ENCODE measurements at regions not wholly inside any gene's neighbourhood (a gene's known extent, or its start where the extent isn't known, plus 50 kb on each side); places are given as distances from the start of the nearest gene placed in this dataset.
A peak's percentile ranks its signal among the peaks of the same experiment; 100 is the strongest.

DNA sequence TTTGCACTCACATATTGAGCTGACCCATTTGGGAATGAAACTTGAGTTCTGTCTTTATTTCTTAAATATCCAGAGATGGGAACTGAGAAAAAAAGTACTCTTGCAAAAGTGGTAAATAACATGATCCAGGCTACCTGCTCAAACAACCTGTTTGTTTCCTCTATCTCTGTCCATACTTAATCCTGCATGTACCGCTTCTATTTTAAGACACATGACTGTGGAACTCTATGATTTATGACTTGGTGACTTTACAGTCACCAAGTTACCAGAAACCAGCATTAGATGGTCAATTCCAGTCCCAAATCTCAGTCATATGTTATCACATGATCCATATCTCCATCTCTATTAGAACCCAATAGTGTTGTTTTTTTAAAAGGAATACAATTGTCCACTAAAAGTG is 606.7 kb downstream of the EPHA5 start:
- Histone ChIP-seq H3K36me3 (no peaks in the 10 kb centered on the region), H3K4me3 (replicated peaks in 1 of 3) (no peak overlapping the region), H3K27me3 (no peaks in the 10 kb centered on the region), H3K9me3 (no peaks in the 10 kb centered on the region), H3K27ac (no peak overlapping the region), H3K4me1 (no peaks in the 10 kb centered on the region)
- 97% methylated on average over 1 of the region's 1 CpG for WGBS, 2 donors
- no peak for DNase-seq
- intact Hi-C loops (cut with DNase I): no loop called here
- TF ChIP-seq, protein P1, sequence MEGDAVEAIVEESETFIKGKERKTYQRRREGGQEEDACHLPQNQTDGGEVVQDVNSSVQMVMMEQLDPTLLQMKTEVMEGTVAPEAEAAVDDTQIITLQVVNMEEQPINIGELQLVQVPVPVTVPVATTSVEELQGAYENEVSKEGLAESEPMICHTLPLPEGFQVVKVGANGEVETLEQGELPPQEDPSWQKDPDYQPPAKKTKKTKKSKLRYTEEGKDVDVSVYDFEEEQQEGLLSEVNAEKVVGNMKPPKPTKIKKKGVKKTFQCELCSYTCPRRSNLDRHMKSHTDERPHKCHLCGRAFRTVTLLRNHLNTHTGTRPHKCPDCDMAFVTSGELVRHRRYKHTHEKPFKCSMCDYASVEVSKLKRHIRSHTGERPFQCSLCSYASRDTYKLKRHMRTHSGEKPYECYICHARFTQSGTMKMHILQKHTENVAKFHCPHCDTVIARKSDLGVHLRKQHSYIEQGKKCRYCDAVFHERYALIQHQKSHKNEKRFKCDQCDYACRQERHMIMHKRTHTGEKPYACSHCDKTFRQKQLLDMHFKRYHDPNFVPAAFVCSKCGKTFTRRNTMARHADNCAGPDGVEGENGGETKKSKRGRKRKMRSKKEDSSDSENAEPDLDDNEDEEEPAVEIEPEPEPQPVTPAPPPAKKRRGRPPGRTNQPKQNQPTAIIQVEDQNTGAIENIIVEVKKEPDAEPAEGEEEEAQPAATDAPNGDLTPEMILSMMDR (IDR thresholded peaks at IDR 0.05): no peak
- TF ChIP-seq POLR2A (IDR thresholded peaks at IDR 0.05): no peak

DNA sequence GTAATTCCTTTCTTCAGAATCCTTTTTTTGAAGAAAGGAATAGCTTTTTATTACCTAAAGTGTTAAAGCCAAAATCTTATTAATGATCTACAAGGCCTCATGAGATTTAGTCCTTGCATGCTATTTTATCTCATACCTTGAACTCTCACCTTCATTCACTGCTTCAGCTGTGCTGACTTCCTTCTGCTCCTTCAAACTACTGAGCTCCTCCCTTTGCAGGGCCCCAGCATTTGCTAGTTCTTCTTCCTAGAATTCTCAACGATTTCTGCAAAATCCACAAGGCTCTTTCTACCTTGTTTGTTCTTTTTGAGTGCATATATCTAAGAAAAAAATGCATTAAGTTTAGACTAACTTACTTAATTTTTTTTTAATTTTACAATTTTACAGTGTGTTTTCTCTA is 619.5 kb downstream of the EPHA5 start:
- DNase-seq: no peak
- no peaks in the 10 kb centered on the region for H3K9me3 ChIP-seq
- TF ChIP-seq POLR2A (IDR thresholded peaks at IDR 0.05): no peak
- TF ChIP-seq, protein P1 (IDR thresholded peaks at IDR 0.05): no peak
- no peak overlapping the region for H3K4me3 ChIP-seq (replicated peaks in 1 of 3)
- no peak overlapping the region for H3K27ac ChIP-seq
- WGBS, 2 donors: 2 to 7% methylated on average over 1 of the region's 1 CpG
- no peaks in the 10 kb centered on the region for H3K27me3 ChIP-seq
- H3K36me3 ChIP-seq: no peaks in the 10 kb centered on the region
- H3K4me1 ChIP-seq: peaks cover 4 to 8% of the 10 kb centered on the region in 2 donors
- intact Hi-C loops (cut with DNase I): no loop called here

DNA sequence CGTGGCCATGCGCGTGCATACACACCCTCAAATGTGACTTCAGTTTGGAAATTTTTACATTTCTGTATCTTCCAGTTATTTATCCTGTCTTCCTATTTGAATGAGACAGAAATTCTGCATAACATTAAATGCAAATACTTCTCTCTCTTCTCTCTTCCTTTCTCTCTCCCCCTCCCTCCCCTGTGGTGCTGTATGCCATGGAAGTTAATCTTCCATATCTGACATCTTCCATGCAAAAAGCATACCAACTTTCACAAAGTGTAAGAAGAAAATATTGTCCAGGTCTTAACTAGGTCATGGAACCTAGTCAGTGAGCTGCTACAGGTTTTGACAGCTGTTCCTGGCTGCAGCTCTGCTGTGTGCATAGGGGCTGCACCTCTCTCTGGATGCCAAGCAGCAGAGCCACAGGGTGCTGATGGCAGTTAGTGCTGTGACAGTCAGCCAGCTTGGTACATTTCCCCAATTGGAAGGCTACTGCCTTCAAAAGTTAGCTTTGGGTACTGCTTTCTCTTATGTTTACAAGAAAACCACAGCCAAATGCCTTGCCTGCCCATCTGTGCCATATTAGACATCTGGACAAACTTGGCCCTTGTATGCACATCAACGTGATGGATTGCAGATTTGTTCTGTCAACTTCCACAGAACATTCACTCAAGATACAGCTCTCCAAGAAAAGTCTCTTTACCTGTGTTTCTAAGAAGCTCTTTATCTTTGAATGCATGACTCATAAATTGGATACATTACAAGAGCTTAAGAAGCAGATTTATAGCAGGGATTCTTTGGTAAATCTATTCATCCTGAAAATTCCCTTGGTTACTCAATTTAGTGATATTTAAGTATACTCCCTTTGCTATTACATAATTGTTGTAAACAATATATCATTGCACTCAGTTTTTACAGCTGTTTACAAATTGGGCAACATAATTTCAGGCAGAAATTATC is 623.8 kb downstream of the EPHA5 start:
- Histone ChIP-seq H3K4me1 (peaks cover 4 to 8% of the 10 kb centered on the region in 2 donors), H3K4me3 (replicated peaks in 1 of 3) (no peak overlapping the region), H3K27me3 (no peaks in the 10 kb centered on the region), H3K27ac (no peak overlapping the region), H3K9me3 (no peaks in the 10 kb centered on the region), H3K36me3 (no peaks in the 10 kb centered on the region)
- no peak for TF ChIP-seq POLR2A (IDR thresholded peaks at IDR 0.05)
- TF ChIP-seq, protein P1 (IDR thresholded peaks at IDR 0.05): no peak
- no peak for DNase-seq
- 72 to 76% methylated on average over 4 of the region's 4 CpGs for WGBS, 2 donors
- intact Hi-C loops (cut with DNase I): no loop called here

DNA sequence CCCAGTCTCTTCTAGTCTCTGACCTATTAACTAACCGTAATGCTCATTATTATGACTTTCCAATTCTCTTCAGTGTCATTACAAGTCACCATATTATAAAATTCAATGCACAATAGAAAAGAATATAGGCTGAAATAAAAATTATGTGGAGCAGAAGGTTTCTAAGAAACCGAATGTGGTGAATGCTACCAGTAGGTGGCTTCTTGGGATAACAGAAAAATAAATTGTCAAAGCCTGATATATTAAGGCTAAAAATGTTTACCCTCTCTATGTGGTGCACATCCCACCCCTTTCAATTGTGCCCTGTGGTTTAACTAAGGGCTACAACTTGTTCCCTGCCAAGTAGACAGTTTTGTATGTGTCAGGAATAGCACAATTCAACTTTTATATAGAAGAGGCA is 624.6 kb upstream of the TECRL start:
- WGBS, 2 donors: 66 to 72% methylated on average over 2 of the region's 2 CpGs
- H3K9me3 ChIP-seq: no peaks in the 10 kb centered on the region
- no peak for TF ChIP-seq POLR2A (IDR thresholded peaks at IDR 0.05)
- TF ChIP-seq, protein P1 (IDR thresholded peaks at IDR 0.05): peak in 1 of 6 experiments; percentile 30
- H3K27me3 ChIP-seq: no peaks in the 10 kb centered on the region
- H3K4me3 ChIP-seq (replicated peaks in 1 of 3): no peak overlapping the region
- H3K4me1 ChIP-seq: no peaks in the 10 kb centered on the region
- H3K27ac ChIP-seq: no peak overlapping the region
- H3K36me3 ChIP-seq: no peaks in the 10 kb centered on the region
- intact Hi-C loops (cut with DNase I): no loop called here
- no peak for DNase-seq

DNA sequence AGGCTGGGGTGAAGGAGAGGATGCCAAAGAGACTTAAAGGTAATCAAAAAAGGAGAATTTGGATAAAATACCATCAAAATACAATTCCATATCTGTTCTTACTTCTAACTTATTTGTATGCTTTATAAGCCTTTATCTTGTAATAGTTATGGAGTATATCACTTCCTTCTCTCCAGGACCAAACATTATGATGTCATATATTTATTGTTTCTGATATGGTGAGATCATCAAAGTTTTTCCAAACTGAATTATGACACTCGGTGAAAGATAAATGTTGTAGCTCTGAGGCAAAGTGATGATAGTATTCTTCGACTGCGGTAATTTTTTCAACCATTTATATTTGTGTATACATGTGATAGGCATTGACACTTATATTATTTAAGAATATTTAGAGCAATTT is 619.3 kb upstream of the TECRL start:
- TF ChIP-seq, protein P1 (IDR thresholded peaks at IDR 0.05): no peak
- TF ChIP-seq POLR2A (IDR thresholded peaks at IDR 0.05): no peak
- Histone ChIP-seq H3K27ac (no peak overlapping the region), H3K9me3 (no peaks in the 10 kb centered on the region), H3K4me3 (replicated peaks in 1 of 3) (no peak overlapping the region), H3K36me3 (no peaks in the 10 kb centered on the region), H3K4me1 (peaks cover 0 to 1% of the 10 kb centered on the region in 2 donors), H3K27me3 (no peaks in the 10 kb centered on the region)
- no peak for DNase-seq
- 95 to 96% methylated on average over 3 of the region's 3 CpGs for WGBS, 2 donors
- intact Hi-C loops (cut with DNase I): no loop called here
